ENCODE measurements at regions not wholly inside any gene's neighbourhood (a gene's known extent, or its start where the extent isn't known, plus 50 kb on each side); places are given as distances from the start of the nearest gene placed in this dataset.

DNA sequence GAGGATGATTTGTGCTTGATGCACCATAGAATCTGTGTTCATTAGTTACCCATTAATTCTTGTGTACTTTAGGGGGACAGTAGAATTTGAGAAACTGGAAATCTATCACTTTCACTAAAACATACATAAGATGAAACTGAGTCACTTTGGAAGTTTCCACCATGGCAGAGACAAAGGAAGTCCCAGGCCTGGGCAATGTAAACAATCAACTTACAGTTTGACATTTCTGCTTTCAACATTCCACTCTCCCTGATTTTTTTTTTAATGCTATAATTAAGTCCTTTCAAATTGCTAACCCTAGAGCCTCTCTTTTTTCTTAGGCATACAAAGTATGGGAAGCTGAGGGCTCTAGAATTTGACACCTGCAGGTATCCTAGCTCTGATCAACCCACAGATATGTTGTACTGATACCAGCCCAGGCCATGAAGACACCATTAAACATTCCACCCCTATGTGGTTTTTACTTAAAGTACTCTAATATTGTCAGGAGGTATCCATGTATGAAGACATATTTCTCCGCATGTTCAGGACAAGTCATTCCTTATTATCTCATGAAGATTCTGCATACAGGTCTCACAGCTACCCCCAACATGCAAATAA, 88.5 kb upstream of the GLS start:
- TF ChIP-seq CTCF (conservative IDR thresholded peaks at IDR 0.05), result no peak
- TF ChIP-seq ZFX (IDR thresholded peaks at IDR 0.05), result no peak
